Endothelial cell of umbilical vein (primary cell): ENCODE measurements at regions not wholly inside any gene's neighbourhood (a gene's known extent, or its start where the extent isn't known, plus 50 kb on each side); places are given as distances from the start of the nearest gene placed in this dataset.

Source experiments
- BruUV-seq: library from RNA; stranded (reverse); fragments of 400-500 nt; replicated peaks from 2 replicates; lab custom pipeline; 2021; lab: Mats Ljungman, UMichigan
- CTCF ChIA-PET: fragments of 300-600, 350-600 bp; sonication (Branson Sonifier 250); formaldehyde crosslinking; loops from one replicate; lab custom pipeline; 2021; ENCODE audit warnings: antibody characterized with exemption, inconsistent platforms; lab: Charles Lee
- POLR2A ChIA-PET: fragments of 300-600, 350-600 bp; sonication (Branson Sonifier 250); formaldehyde crosslinking; loops from one replicate; lab custom pipeline; 2021; ENCODE audit warnings: antibody characterized with exemption, inconsistent platforms; lab: Charles Lee
- DNase-seq: peaks from one replicate; pipeline ENCODE4 v3.0.0-alpha.2; 2011; ENCODE audit warnings: low read depth, low spot score
- FAIRE-seq: peaks from 2 replicates; lab custom pipeline; 2011; peaks lifted over from hg19 to GRCh38; lab: Jason Lieb, UNC
- H2AFZ ChIP-seq: 2 replicates; pipeline ENCODE4 v1.6.0; 2012; ENCODE audit warnings: low read depth, low read length, control low read depth, inconsistent platforms
- H3K27ac ChIP-seq: 2 replicates; pipeline ENCODE4 v1.5.1; 2011; ENCODE audit warnings: low read depth, mild to moderate bottlenecking, control low read depth, low read length, moderate library complexity; ENCODE audit not compliant: insufficient read depth
- H3K27me3 ChIP-seq, 2 experiments: 2 replicates each; pipeline versions ENCODE4 v1.6.0 to v1.6.1; 2011; ENCODE audit warnings: low read length in 2 of 2, mixed read lengths in 1 of 2; ENCODE audit not compliant: control insufficient read depth in 2 of 2, insufficient read depth in 2 of 2
- H3K36me3 ChIP-seq, 2 experiments: 2 replicates in 1 of 2; 3 replicates in 1 of 2; pipeline ENCODE4 v1.5.1; 2011; ENCODE audit warnings: low read length in 2 of 2, mild to moderate bottlenecking in 1 of 2, moderate library complexity in 1 of 2; ENCODE audit not compliant: control insufficient read depth in 2 of 2, insufficient read depth in 2 of 2; ENCODE audit errors: extremely low read depth in 1 of 2
- H3K4me1 ChIP-seq: 3 replicates; pipeline ENCODE4 v1.5.1; 2011; ENCODE audit warnings: mild to moderate bottlenecking, low read length; ENCODE audit not compliant: control insufficient read depth, insufficient read depth; ENCODE audit errors: extremely low read depth
- H3K4me2 ChIP-seq: 2 replicates; pipeline ENCODE4 v1.6.1; 2011; ENCODE audit warnings: low read length, control low read depth, mixed read lengths; ENCODE audit not compliant: insufficient read depth
- H3K4me3 ChIP-seq, 3 experiments: fragments of 200-600 bp in 1 of 3; sonication (generic), shearing (Covaris generic) in 1 of 3; replicated peaks in 1 of 3; 2 replicates each; pipeline ENCODE4 v1.5.1; 2011 to 2016; ENCODE audit warnings: control low read depth in 3 of 3, low read length in 3 of 3, mild to moderate bottlenecking in 2 of 3, inconsistent platforms in 1 of 3, low read depth in 1 of 3, moderate library complexity in 1 of 3; ENCODE audit not compliant: insufficient read depth in 1 of 3
- H3K79me2 ChIP-seq: 2 replicates; pipeline ENCODE4 v1.6.0; 2012; ENCODE audit warnings: low read length, inconsistent platforms; ENCODE audit not compliant: control insufficient read depth, insufficient read depth
- H3K9ac ChIP-seq: replicated peaks from 2 replicates; pipeline ENCODE3; 2011; ENCODE audit warnings: low read length, control low read depth; ENCODE audit not compliant: insufficient read depth; ENCODE audit errors: extremely low read depth
- H3K9me1 ChIP-seq: replicated peaks from 3 replicates; pipeline ENCODE4 v1.6.0; 2011; ENCODE audit warnings: mild to moderate bottlenecking, low read length; ENCODE audit not compliant: control insufficient read depth, insufficient read depth; ENCODE audit errors: extremely low read depth
- H3K9me3 ChIP-seq: replicated peaks from 2 replicates; pipeline ENCODE4 v1.5.1; 2012; ENCODE audit warnings: low read length, inconsistent platforms; ENCODE audit not compliant: control insufficient read depth, insufficient read depth
- H4K20me1 ChIP-seq: replicated peaks from 2 replicates; pipeline ENCODE3; 2011; ENCODE audit warnings: mild to moderate bottlenecking, low read length; ENCODE audit not compliant: control insufficient read depth, insufficient read depth; ENCODE audit errors: extremely low read depth
- EZH2 ChIP-seq: IDR thresholded peaks from 2 replicates; pipeline ENCODE4 v1.6.1; 2012; ENCODE audit warnings: borderline replicate concordance, low read depth, mild to moderate bottlenecking, moderate library complexity, low read length, inconsistent platforms; ENCODE audit not compliant: severe bottlenecking
- FOS ChIP-seq: IDR thresholded peaks from 2 replicates; pipeline ENCODE4 v1.6.1; 2011; ENCODE audit warnings: mild to moderate bottlenecking, low read length, moderate library complexity, borderline replicate concordance; ENCODE audit not compliant: insufficient read depth
- GATA2 ChIP-seq: IDR thresholded peaks from 2 replicates; pipeline ENCODE4 v1.7.0; 2011; ENCODE audit warnings: low read depth, mild to moderate bottlenecking, moderate library complexity, mixed read lengths, low read length; ENCODE audit not compliant: insufficient read length, insufficient read depth
- JUN ChIP-seq: IDR thresholded peaks from 2 replicates; pipeline ENCODE4 v1.6.1; 2011; ENCODE audit warnings: borderline replicate concordance, low read depth; ENCODE audit not compliant: insufficient read length, insufficient read depth
- MYC ChIP-seq: IDR thresholded peaks from one replicate; pipeline ENCODE4 v1.6.1; 2011; ENCODE audit warnings: mild to moderate bottlenecking, low read depth, low read length
- POLR2A ChIP-seq: IDR thresholded peaks from 2 replicates; pipeline ENCODE4 v1.6.1; 2012; ENCODE audit warnings: low read depth, mild to moderate bottlenecking, control low read depth, low read length
- POLR2AphosphoS5 ChIP-seq: IDR thresholded peaks from 2 replicates; pipeline ENCODE4 v1.6.1; 2012; ENCODE audit warnings: low read depth, mild to moderate bottlenecking, control low read depth, low read length, moderate library complexity; ENCODE audit not compliant: insufficient read depth
- dilution Hi-C: fragments of 300-500 bp; cut with MboI; formaldehyde crosslinking; loops from one replicate; pipeline ENCODE4 v1.15.0; 2019; ENCODE audit warnings: low sequenced_read_pairs; ENCODE audit not compliant: extremely low pct_ligation_motif_present
- intact Hi-C: fragments of 100-400 bp; cut with micrococcal nuclease; formaldehyde crosslinking; loops from one replicate; pipeline ENCODE4 v1.10.0; 2022
- TF ChIP-seq, protein P1 (sequence below), 2 donors: IDR thresholded peaks; 1 replicate in 1 of 2; 2 replicates in 1 of 2; pipeline ENCODE4 v1.5.1; 2011; ENCODE audit warnings: low read length in 2 of 2, mild to moderate bottlenecking in 2 of 2, moderate library complexity in 2 of 2, control low read depth in 1 of 2, inconsistent platforms in 1 of 2, low read depth in 1 of 2; ENCODE audit not compliant: insufficient read depth in 1 of 2; ENCODE audit errors: extremely low read depth in 1 of 2
- TF ChIP-seq, protein P2 (sequence below): IDR thresholded peaks from 2 replicates; pipeline ENCODE4 v1.6.1; 2011; ENCODE audit not compliant: insufficient read depth, insufficient read length

DNA sequence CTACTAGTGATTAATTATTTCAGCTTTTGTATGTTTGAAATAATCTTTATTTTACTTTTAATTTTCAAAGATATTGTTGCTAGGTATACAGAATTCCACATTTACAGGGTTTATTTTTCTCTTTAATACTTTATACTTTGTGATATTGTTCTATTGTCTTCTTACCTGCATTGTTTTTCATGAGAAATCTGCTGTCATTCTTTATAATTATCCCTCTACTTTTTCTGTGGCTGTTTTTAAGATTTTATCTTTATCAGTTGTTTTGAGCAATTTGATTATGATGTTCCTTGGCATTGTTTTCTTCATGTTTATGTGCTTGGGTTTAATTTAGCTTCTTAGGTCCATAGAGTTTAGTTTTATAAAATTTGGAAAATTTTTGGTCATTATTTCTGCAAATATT lies 168.6 kb downstream of the DTWD1 start:
- TF ChIP-seq MYC, result no peak
- no peak for TF ChIP-seq FOS
- TF ChIP-seq, protein P1, sequence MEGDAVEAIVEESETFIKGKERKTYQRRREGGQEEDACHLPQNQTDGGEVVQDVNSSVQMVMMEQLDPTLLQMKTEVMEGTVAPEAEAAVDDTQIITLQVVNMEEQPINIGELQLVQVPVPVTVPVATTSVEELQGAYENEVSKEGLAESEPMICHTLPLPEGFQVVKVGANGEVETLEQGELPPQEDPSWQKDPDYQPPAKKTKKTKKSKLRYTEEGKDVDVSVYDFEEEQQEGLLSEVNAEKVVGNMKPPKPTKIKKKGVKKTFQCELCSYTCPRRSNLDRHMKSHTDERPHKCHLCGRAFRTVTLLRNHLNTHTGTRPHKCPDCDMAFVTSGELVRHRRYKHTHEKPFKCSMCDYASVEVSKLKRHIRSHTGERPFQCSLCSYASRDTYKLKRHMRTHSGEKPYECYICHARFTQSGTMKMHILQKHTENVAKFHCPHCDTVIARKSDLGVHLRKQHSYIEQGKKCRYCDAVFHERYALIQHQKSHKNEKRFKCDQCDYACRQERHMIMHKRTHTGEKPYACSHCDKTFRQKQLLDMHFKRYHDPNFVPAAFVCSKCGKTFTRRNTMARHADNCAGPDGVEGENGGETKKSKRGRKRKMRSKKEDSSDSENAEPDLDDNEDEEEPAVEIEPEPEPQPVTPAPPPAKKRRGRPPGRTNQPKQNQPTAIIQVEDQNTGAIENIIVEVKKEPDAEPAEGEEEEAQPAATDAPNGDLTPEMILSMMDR (IDR thresholded peaks at IDR 0.05; ENCODE audit: extremely low read depth in 1 of 2, insufficient read depth in 1 of 2, low read depth in 1 of 2, low read length in 2 of 2), result no peak
- no peak for TF ChIP-seq JUN
- TF ChIP-seq GATA2, result no peak
- no peaks in the 10 kb centered on the region for H3K27me3 ChIP-seq
- no peak overlapping the region for H2AFZ ChIP-seq
- no peaks in the 10 kb centered on the region for H4K20me1 ChIP-seq
- no peak for DNase-seq
- BruUV-seq, result no TSS peak
- CTCF ChIA-PET, result no interaction called here
- no peaks in the 10 kb centered on the region for H3K36me3 ChIP-seq
- H3K79me2 ChIP-seq, result no peaks in the 10 kb centered on the region
- H3K4me1 ChIP-seq, result no peaks in the 10 kb centered on the region
- intact Hi-C loops (no loop called here), dilution Hi-C loops (no loop called here)
- H3K4me3 ChIP-seq, result no peak overlapping the region
- H3K9me1 ChIP-seq, result no peaks in the 10 kb centered on the region
- no peak overlapping the region for H3K9ac ChIP-seq
- H3K4me2 ChIP-seq, result no peak overlapping the region
- H3K9me3 ChIP-seq, result no peaks in the 10 kb centered on the region
- no peak overlapping the region for H3K27ac ChIP-seq
- POLR2A ChIA-PET, result no interaction called here
- FAIRE-seq, result no peak

DNA sequence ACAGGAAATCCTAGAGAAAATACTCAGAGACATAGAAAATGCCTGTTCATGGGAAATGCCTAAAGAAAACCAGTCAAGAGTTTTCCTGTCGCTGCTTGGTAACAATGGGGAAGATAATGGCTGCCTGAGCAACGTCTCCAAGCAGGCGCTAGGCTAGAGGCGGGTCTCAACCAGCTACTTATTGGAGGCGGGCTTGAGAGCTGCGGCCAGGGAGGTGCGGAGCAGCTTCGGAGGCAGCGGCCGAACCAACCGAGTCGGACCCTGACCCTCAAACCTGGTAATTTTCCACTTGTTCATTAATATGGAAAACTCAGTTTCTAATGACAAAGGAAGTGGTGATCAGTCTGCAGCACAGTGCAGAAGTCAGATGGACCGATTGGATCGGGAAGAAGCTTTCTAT lies 173.1 kb downstream of the DTWD1 start:
- H2AFZ ChIP-seq, result no peak overlapping the region
- H3K79me2 ChIP-seq, result no peaks in the 10 kb centered on the region
- DNase-seq (no peak), FAIRE-seq (no peak)
- no peaks in the 10 kb centered on the region for H3K27me3 ChIP-seq
- no peak overlapping the region for H3K9ac ChIP-seq
- CTCF ChIA-PET, result no interaction called here
- H3K27ac ChIP-seq, result no peak overlapping the region
- no peaks in the 10 kb centered on the region for H3K9me1 ChIP-seq
- TF ChIP-seq EZH2 (no peak), POLR2A (no peak), POLR2AphosphoS5 (no peak), JUN (no peak)
- TF ChIP-seq, protein P2, sequence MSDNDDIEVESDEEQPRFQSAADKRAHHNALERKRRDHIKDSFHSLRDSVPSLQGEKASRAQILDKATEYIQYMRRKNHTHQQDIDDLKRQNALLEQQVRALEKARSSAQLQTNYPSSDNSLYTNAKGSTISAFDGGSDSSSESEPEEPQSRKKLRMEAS, result no peak
- dilution Hi-C loops (no loop called here), intact Hi-C loops (no loop called here)
- H3K4me1 ChIP-seq, result no peaks in the 10 kb centered on the region
- no peaks in the 10 kb centered on the region for H3K36me3 ChIP-seq
- no peaks in the 10 kb centered on the region for H3K9me3 ChIP-seq
- H4K20me1 ChIP-seq, result no peaks in the 10 kb centered on the region
- BruUV-seq, result no TSS peak
- POLR2A ChIA-PET, result no interaction called here
- H3K4me2 ChIP-seq, result no peak overlapping the region
- H3K4me3 ChIP-seq, result no peak overlapping the region
